HEK293T (cell line): ENCODE measurements at regions not wholly inside any gene's neighbourhood (a gene's known extent, or its start where the extent isn't known, plus 50 kb on each side); places are given as distances from the start of the nearest gene placed in this dataset.

ENCODE experiments used
- BHLHE40 ChIP-seq: fragments of 450-650 bp; IDR thresholded peaks from 2 replicates; pipeline ENCODE4 v1.6.1; 2016; ENCODE audit warnings: mild to moderate bottlenecking, moderate library complexity, borderline replicate concordance
- CTBP1 ChIP-seq: fragments of 450-650 bp; IDR thresholded peaks from 2 replicates; pipeline ENCODE4 v1.6.1; 2016; ENCODE audit warnings: borderline replicate concordance
- ELF4 ChIP-seq: fragments of 450-650 bp; IDR thresholded peaks from 2 replicates; pipeline ENCODE4 v1.6.1; 2017; ENCODE audit warnings: antibody characterized with exemption
- FOXK2 ChIP-seq: fragments of 450-650 bp; IDR thresholded peaks from 2 replicates; pipeline ENCODE4 v1.6.1; 2016; ENCODE audit warnings: mild to moderate bottlenecking
- FOXM1 ChIP-seq: fragments of 450-650 bp; IDR thresholded peaks from 2 replicates; pipeline ENCODE4 v1.6.1; 2017; ENCODE audit warnings: mild to moderate bottlenecking, borderline replicate concordance
- HDGF ChIP-seq: fragments of 450-650 bp; IDR thresholded peaks from 2 replicates; pipeline ENCODE4 v1.6.1; 2017; ENCODE audit warnings: antibody characterized with exemption, borderline replicate concordance
- LEF1 ChIP-seq: fragments of 450-650 bp; IDR thresholded peaks from 2 replicates; pipeline ENCODE4 v1.6.1; 2017; ENCODE audit warnings: mild to moderate bottlenecking, borderline replicate concordance
- NFRKB ChIP-seq: fragments of 450-650 bp; IDR thresholded peaks from 2 replicates; pipeline ENCODE4 v1.6.1; 2016; ENCODE audit warnings: mild to moderate bottlenecking, moderate library complexity
- SP1 ChIP-seq: fragments of 450-650 bp; IDR thresholded peaks from 2 replicates; pipeline ENCODE4 v1.6.1; 2017
- SUZ12 ChIP-seq: fragments of 450-650 bp; IDR thresholded peaks from 2 replicates; pipeline ENCODE4 v1.6.1; 2016; ENCODE audit warnings: mild to moderate bottlenecking
- TARDBP ChIP-seq: fragments of 450-650 bp; IDR thresholded peaks from 2 replicates; pipeline ENCODE4 v1.6.1; 2016
- ZNF384 ChIP-seq: fragments of 450-650 bp; IDR thresholded peaks from 2 replicates; pipeline ENCODE4 v1.6.1; 2016
- TF ChIP-seq, protein P1 (sequence below): fragments of 450-650 bp; IDR thresholded peaks from 2 replicates; pipeline ENCODE4 v1.6.1; 2016

DNA sequence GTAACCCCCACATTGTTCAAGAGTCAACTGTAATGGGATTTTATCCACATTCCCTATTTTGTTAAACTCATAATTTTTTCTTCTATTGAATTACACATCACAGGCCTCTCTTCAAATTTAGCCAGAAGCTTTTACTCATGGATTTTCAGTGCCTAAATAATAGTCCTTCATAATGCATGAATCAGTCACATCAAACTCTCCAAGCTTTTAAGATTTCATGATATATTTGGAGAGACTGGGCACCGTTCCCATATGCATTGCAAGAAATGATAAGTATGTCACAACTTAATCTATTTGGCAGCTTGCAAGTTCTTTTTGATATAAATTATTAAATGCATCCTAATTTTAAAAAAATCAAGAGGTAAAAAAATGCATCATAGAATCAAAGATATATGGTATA lies 465.9 kb downstream of the DMAC1 start:
- TF ChIP-seq SUZ12, result no peak
- TF ChIP-seq SP1, result no peak
- TF ChIP-seq, protein P1, sequence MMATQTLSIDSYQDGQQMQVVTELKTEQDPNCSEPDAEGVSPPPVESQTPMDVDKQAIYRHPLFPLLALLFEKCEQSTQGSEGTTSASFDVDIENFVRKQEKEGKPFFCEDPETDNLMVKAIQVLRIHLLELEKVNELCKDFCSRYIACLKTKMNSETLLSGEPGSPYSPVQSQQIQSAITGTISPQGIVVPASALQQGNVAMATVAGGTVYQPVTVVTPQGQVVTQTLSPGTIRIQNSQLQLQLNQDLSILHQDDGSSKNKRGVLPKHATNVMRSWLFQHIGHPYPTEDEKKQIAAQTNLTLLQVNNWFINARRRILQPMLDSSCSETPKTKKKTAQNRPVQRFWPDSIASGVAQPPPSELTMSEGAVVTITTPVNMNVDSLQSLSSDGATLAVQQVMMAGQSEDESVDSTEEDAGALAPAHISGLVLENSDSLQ, result no peak
- no peak for TF ChIP-seq NFRKB
- no peak for TF ChIP-seq TARDBP
- TF ChIP-seq HDGF, result no peak
- no peak for TF ChIP-seq CTBP1
- no peak for TF ChIP-seq LEF1
- TF ChIP-seq FOXM1, result no peak
- no peak for TF ChIP-seq FOXK2
- no peak for TF ChIP-seq BHLHE40
- TF ChIP-seq ELF4, result no peak
- TF ChIP-seq ZNF384, result no peak
